ENCODE measurements at regions not wholly inside any gene's neighbourhood (a gene's known extent, or its start where the extent isn't known, plus 50 kb on each side); places are given as distances from the start of the nearest gene placed in this dataset.

DNA sequence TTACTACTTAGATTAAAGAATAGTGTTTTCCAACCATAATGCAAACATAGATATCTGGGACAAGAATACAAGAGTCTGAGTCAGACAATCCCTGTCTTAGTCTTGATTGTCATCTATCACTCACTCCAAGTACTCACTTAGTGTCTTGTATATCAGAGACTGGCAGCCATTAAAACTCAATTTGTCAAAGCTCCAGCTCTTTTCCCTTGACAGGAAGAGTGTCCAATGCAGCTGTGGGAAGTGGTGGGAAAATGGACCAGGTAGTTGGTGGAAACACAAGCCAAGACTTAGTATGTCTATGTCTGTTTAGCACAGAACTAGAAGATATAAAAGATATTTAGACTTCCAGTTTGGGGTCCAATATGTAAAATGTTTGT is 271.6 kb upstream of the CLEC14A start:
- TF ChIP-seq, protein P1, sequence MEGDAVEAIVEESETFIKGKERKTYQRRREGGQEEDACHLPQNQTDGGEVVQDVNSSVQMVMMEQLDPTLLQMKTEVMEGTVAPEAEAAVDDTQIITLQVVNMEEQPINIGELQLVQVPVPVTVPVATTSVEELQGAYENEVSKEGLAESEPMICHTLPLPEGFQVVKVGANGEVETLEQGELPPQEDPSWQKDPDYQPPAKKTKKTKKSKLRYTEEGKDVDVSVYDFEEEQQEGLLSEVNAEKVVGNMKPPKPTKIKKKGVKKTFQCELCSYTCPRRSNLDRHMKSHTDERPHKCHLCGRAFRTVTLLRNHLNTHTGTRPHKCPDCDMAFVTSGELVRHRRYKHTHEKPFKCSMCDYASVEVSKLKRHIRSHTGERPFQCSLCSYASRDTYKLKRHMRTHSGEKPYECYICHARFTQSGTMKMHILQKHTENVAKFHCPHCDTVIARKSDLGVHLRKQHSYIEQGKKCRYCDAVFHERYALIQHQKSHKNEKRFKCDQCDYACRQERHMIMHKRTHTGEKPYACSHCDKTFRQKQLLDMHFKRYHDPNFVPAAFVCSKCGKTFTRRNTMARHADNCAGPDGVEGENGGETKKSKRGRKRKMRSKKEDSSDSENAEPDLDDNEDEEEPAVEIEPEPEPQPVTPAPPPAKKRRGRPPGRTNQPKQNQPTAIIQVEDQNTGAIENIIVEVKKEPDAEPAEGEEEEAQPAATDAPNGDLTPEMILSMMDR (IDR thresholded peaks at IDR 0.05), result no peak
- no peak for TF ChIP-seq POLR2A (IDR thresholded peaks at IDR 0.05)

All from body of pancreas (tissue), 4 donors.